ENCODE measurements at regions not wholly inside any gene's neighbourhood (a gene's known extent, or its start where the extent isn't known, plus 50 kb on each side); places are given as distances from the start of the nearest gene placed in this dataset.

- no peak for TF ChIP-seq GMEB1 (CRISPR knock-in tag; IDR thresholded peaks at IDR 0.05; ENCODE audit: borderline replicate concordance)
These were observed 204.2 kb upstream of the ASCC3 start (continued) for GRCh38 chr6:101085327-101085726.

GRCh38 chr6:101086473-101086872 lies 205.3 kb upstream of the ASCC3 start:
- no peak for TF ChIP-seq MIXL1 (CRISPR knock-in tag; IDR thresholded peaks at IDR 0.05)
- no peak for TF ChIP-seq ZMYM2 (CRISPR knock-in tag; IDR thresholded peaks at IDR 0.05)
- no peak for TF ChIP-seq ZNF282 (IDR thresholded peaks at IDR 0.05; ENCODE audit: partially characterized antibody)
- TF ChIP-seq ZNF75D (CRISPR knock-in tag; IDR thresholded peaks at IDR 0.05; ENCODE audit: borderline replicate concordance) = no peak
- no peak for TF ChIP-seq HHEX (CRISPR knock-in tag; IDR thresholded peaks at IDR 0.05)
- H3K27me3 ChIP-seq (ENCODE audit: control insufficient read depth in 1 of 2, insufficient read depth in 2 of 2, low read length in 2 of 2) = no peaks in the 10 kb centered on the region
- no peak overlapping the region for H2AFZ ChIP-seq (ENCODE audit: low read length)
- ATAC-seq (no peak), FAIRE-seq (no peak), DNase-seq (ENCODE audit: low spot score) (no peak)
- in situ Hi-C loops (cut with HindIII; ENCODE audit: extremely low pct_ligation_motif_present, low pct_unique_long_range_greater_than_20kb) = no loop called here
- no peak overlapping the region for H3K9ac ChIP-seq (ENCODE audit: insufficient read depth, low read depth, low read length)
- BruUV-seq (replicated peaks) = no TSS peak
- peaks cover 14% of the 10 kb centered on the region for H3K9me3 ChIP-seq (ENCODE audit: low read length)
- no peak overlapping the region for H3K4me2 ChIP-seq (ENCODE audit: low read depth, low read length)
- ChIA-PET POLR2A (no interaction called here), CTCF (ENCODE audit: low intra/inter-chr PET ratio, low total read pairs) (no interaction called here)
- H4K20me1 ChIP-seq (ENCODE audit: insufficient read depth, low read length) = no peaks in the 10 kb centered on the region
- no peaks in the 10 kb centered on the region for H3K36me3 ChIP-seq (replicated peaks in 1 of 2; ENCODE audit: control insufficient read depth in 1 of 2, insufficient read depth in 2 of 2, low read length in 2 of 2)
- no peak overlapping the region for H3K27ac ChIP-seq (ENCODE audit: extremely low read length, insufficient read depth, low read length)
- no peaks in the 10 kb centered on the region for H3K79me2 ChIP-seq (ENCODE audit: insufficient read depth, low read length)
- intact Hi-C loops (cut with micrococcal nuclease; ENCODE audit: unreplicated experiment) = no loop called here
- 0% methylated on average over 1 of the region's 1 CpG for WGBS (ENCODE audit: low lambda C conversion rate)
- no peak overlapping the region for H3K4me3 ChIP-seq (replicated peaks in 1 of 3; ENCODE audit: insufficient read depth in 1 of 3, low read depth in 2 of 3, low read length in 3 of 3)
- H3K4me1 ChIP-seq (ENCODE audit: insufficient read depth, low read length) = no peaks in the 10 kb centered on the region

- Histone ChIP-seq H3K79me2 (ENCODE audit: insufficient read depth, low read length) (no peaks in the 10 kb centered on the region), H3K27ac (ENCODE audit: extremely low read length, insufficient read depth, low read length) (no peak overlapping the region), H3K36me3 (replicated peaks in 1 of 2; ENCODE audit: control insufficient read depth in 1 of 2, insufficient read depth in 2 of 2, low read length in 2 of 2) (no peaks in the 10 kb centered on the region), H3K4me1 (ENCODE audit: insufficient read depth, low read length) (no peaks in the 10 kb centered on the region), H3K27me3 (ENCODE audit: control insufficient read depth in 1 of 2, insufficient read depth in 2 of 2, low read length in 2 of 2) (no peaks in the 10 kb centered on the region), H3K9me3 (ENCODE audit: low read length) (peaks cover 23% of the 10 kb centered on the region), H4K20me1 (ENCODE audit: insufficient read depth, low read length) (no peaks in the 10 kb centered on the region), H3K4me2 (ENCODE audit: low read depth, low read length) (no peak overlapping the region), H2AFZ (ENCODE audit: low read length) (no peak overlapping the region), H3K9ac (ENCODE audit: insufficient read depth, low read depth, low read length) (no peak overlapping the region), H3K4me3 (replicated peaks in 1 of 3; ENCODE audit: insufficient read depth in 1 of 3, low read depth in 2 of 3, low read length in 3 of 3) (no peak overlapping the region)
- ATAC-seq = no peak
- in situ Hi-C loops (cut with HindIII; ENCODE audit: extremely low pct_ligation_motif_present, low pct_unique_long_range_greater_than_20kb) (no loop called here), intact Hi-C loops (cut with micrococcal nuclease; ENCODE audit: unreplicated experiment) (no loop called here)
- DNase-seq (ENCODE audit: low spot score) = no peak
- CTCF ChIA-PET (ENCODE audit: low intra/inter-chr PET ratio, low total read pairs) = no interaction called here
- no TSS peak for BruUV-seq (replicated peaks)
- 0% methylated on average over 2 of the region's 2 CpGs for WGBS (ENCODE audit: low lambda C conversion rate)
- TF ChIP-seq ZNF138 (CRISPR knock-in tag; IDR thresholded peaks at IDR 0.05; ENCODE audit: low read depth) (no peak), ZSCAN30 (CRISPR knock-in tag; IDR thresholded peaks at IDR 0.05) (no peak), SYNCRIP (IDR thresholded peaks at IDR 0.05; ENCODE audit: insufficient read depth, low read depth, low read length) (no peak), KDM3A (CRISPR knock-in tag; IDR thresholded peaks at IDR 0.05; ENCODE audit: low read depth) (no peak), ZSCAN20 (CRISPR knock-in tag; IDR thresholded peaks at IDR 0.05; ENCODE audit: borderline replicate concordance) (no peak), RAD21 (CRISPR knock-in tag; IDR thresholded peaks at IDR 0.05) (no peak), XBP1 (CRISPR knock-in tag; IDR thresholded peaks at IDR 0.05) (no peak), ZBTB33 (CRISPR knock-in tag; IDR thresholded peaks at IDR 0.05) (no peak)
- FAIRE-seq = no peak
- POLR2A ChIA-PET = no interaction called here
These were observed 207.5 kb upstream of the ASCC3 start for GRCh38 chr6:101088594-101088993.
